AG10803 (cell line): ENCODE measurements at regions not wholly inside any gene's neighbourhood (a gene's known extent, or its start where the extent isn't known, plus 50 kb on each side); places are given as distances from the start of the nearest gene placed in this dataset.

Experiments
- DNase-seq: peaks from one replicate; pipeline ENCODE4 v3.0.0; 2010; ENCODE audit warnings: low read depth
- H3K4me3 ChIP-seq: 2 replicates; pipeline ENCODE4 v1.5.1; 2011; ENCODE audit warnings: mild to moderate bottlenecking, low read length, control low read depth
- TF ChIP-seq, protein P1 (sequence below): conservative IDR thresholded peaks from 2 replicates; pipeline ENCODE4 v1.5.1; 2011; ENCODE audit warnings: mild to moderate bottlenecking, low read length, control low read depth, inconsistent platforms

DNA sequence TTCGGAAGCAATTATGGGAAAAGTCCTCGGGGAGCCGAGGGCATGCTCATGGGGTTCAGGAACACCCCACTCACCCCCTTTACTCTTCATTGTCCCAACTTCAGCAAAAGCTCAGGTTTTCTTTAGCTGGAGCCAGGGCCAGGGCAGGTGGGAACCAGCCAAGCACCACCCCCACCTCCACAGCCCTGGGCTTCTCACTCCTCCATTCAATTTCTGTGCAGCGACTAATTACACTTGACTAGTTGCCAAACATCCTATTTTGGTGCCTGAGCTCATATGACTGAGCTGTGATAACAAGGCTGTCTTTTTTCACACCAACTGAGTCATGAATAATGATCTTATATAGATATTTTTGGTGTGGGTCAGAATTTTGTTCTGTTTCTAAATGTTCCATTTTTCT is 257.2 kb upstream of the AJAP1 start:
- H3K4me3 ChIP-seq: no peak overlapping the region
- TF ChIP-seq, protein P1, sequence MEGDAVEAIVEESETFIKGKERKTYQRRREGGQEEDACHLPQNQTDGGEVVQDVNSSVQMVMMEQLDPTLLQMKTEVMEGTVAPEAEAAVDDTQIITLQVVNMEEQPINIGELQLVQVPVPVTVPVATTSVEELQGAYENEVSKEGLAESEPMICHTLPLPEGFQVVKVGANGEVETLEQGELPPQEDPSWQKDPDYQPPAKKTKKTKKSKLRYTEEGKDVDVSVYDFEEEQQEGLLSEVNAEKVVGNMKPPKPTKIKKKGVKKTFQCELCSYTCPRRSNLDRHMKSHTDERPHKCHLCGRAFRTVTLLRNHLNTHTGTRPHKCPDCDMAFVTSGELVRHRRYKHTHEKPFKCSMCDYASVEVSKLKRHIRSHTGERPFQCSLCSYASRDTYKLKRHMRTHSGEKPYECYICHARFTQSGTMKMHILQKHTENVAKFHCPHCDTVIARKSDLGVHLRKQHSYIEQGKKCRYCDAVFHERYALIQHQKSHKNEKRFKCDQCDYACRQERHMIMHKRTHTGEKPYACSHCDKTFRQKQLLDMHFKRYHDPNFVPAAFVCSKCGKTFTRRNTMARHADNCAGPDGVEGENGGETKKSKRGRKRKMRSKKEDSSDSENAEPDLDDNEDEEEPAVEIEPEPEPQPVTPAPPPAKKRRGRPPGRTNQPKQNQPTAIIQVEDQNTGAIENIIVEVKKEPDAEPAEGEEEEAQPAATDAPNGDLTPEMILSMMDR: no peak
- no peak for DNase-seq

DNA sequence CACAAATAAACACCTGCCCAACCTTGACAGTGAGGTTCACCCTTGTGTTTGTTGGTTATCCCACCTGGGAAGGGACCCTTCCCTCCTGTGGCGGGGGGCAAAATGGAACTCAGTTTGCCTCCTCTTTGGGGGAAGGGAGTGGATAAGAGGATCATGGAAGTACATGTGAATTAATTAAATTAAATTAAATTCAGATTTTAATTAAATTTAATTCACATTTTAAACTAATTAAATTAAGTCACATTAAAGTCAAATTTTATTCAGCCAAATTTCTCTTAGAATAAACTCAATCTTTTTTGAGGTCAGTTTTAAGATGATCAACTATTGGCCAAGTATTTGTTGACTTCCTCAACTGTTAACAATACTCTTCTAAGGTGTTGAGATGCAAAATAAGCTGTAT is 252.4 kb upstream of the AJAP1 start:
- TF ChIP-seq, protein P1: no peak
- no peak for DNase-seq
- H3K4me3 ChIP-seq: no peak overlapping the region

DNA sequence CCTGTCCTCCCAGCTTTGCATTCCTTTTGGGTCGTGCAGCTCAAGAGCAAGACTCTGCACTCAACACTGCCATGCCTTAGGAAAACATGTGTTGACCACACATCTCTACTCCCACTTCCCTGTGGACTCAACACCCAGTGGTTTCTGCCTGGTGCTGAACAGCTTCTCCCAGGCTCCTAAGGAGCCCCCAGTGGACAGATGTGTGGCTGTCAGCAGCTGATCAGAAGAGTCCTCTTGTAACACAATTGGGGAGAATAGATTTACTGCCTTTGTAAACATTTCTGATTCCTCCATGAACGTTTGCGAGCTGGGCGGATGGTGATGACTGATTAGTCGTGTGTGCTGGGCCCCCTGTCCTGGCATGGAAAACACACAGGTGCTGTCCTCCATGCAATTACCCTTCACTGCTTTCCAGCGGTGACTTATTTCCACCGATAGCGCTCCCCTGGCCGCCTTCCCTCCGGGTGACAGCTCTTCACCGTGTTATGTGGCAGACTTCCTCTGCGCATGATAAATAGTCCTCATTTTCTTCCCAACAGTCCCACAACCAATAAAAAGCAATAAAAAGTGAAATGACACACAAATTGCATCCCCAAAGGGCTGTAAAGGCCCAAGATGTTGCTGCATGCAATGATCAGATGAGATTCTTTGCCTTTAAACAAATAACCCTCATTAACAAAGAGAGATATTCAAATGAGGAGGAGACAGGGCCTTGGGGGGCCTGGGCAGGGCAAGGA is 249.4 kb upstream of the AJAP1 start:
- DNase-seq: no peak
- H3K4me3 ChIP-seq: no peak overlapping the region
- TF ChIP-seq, protein P1: no peak

DNA sequence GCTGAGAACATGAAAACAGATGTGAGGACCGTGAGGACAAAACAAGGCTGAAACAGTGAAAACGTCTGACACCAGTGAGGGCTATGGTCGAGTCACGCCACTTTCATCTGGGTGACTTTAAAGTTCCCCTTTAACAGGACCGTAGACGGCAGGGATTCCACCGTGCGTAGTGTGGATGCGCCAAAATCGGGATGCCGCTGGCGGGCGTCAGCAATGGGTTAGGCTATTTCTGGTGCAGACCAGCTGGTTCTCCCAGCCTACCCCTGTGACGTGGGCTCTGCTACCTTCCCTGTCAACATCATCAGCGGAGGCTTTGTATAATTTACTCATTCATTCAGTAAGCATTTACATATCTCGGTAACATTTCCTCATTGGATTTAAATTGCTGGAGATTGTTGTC is 246.6 kb upstream of the AJAP1 start:
- TF ChIP-seq, protein P1: no peak
- H3K4me3 ChIP-seq: no peak overlapping the region
- no peak for DNase-seq

DNA sequence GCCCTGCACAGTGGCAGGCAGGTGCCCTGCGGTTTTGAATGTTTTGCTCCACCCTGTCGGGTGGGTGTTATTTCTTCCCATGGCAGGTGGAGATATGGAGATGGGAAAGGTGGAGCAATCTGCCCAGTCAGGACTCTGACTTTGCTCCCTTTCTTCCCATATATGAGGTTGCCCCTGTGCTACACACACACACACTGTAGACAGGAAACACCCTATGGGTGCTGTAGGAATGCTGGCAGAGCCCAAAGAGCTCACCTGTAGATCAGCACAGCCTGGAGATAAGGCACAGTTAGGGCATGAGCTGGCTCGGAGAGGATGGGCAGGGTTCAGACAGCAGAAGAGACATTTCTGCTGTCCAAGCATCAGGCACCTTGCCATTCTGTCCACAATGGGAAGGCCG is 246.0 kb upstream of the AJAP1 start:
- TF ChIP-seq, protein P1: no peak

DNA sequence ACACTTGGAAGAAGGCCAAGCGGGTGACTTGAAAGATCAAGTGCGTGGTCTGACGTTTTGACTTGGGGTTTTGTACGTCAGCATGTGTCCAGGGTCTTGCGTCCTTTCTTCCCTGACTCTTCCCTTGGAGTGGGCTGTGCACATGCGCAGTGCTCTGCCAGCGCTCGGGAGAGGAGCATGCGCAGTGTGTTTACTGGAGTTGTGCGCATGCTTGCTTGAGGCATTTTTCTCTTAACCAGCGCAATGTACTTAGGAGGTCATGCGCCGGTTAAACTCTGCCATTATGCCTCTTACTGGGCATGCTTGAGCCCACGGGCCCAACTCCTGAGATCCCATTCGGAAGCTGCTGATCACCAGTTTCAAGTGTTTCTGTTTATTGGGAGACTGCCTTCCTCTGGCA is 242.5 kb upstream of the AJAP1 start:
- no peak for DNase-seq
- TF ChIP-seq, protein P1: no peak
- H3K4me3 ChIP-seq: no peak overlapping the region

More for the DNA sequence above, 246.0 kb upstream of the AJAP1 start:
- no peak overlapping the region for H3K4me3 ChIP-seq
- no peak for DNase-seq

DNA sequence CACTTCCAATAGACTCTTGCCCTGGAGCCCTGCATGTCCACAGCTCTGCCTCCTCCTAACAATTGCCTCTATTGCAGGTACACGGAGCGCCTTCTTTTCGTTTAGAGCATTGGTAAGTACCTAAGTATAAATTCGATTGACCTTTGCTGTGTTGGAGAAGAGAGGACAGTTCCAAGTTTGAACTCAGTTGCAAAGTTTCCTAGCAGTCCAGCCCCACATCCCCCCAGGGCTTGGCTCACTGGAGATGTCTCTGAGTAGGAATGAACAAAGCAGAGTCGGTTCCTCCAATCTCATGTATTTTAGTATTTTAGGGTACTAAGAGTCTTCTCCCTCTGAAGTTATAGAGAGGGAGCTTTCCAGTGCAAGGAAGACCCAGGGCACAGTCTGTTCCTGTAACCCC is 238.9 kb upstream of the AJAP1 start:
- DNase-seq: no peak
- TF ChIP-seq, protein P1: no peak

More for the DNA sequence above, 238.9 kb upstream of the AJAP1 start:
- H3K4me3 ChIP-seq: no peak overlapping the region
